Activated CD4-positive, alpha-beta T cell treated with anti-CD3 and anti-CD28 coated beads, Interleukin-2, amount 50 U/mL, for 24 hours (primary cell): ENCODE measurements at regions not wholly inside any gene's neighbourhood (a gene's known extent, or its start where the extent isn't known, plus 50 kb on each side); places are given as distances from the start of the nearest gene placed in this dataset.
"Not testable (repeated sequence)": the region's sequence is repeated elsewhere in the genome, so short reads cannot be mapped to it uniquely, and the experiment has no call there.

ENCODE experiments used
- DNase-seq, 2 donors: peaks; one replicate each; pipeline ENCODE4 v3.0.0-alpha.2; 2020; ENCODE audit warnings: low read depth in 1 of 2, low spot score in 1 of 2

GRCh38 chr16:16613212-16613611, 234.3 kb downstream of the NPIPA7 start:
- DNase-seq, result not testable (repeated sequence)

- DNase-seq, result not testable (repeated sequence)
Observed at GRCh38 chr16:16614484-16614883, 235.5 kb downstream of the NPIPA7 start.

DNA sequence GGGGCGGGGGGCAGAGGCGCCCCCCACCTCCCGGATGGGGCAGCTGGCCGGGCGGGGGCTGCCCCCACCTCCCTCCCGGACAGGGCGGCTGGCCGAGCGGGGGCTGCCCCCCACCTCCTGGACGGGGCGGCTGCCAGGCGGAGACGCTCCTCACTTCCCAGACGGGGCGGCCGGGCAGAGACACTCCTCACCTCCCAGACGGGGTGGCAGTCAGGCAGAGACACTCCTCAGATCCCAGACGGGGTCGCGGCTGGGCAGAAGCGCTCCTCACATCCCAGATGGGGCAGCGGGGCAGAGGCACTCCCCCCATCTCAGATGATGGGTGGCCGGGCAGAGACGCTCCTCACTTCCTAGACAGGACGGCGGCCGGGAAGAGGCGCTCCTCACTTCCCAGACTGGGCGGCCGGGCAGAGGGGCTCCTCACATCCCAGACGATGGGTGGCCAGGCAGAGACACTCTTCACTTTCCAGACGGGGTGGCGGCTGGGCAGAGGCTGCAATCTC, 240.1 kb downstream of the NPIPA7 start:
- DNase-seq, result not testable (repeated sequence)

- DNase-seq, result not testable (repeated sequence)
Observed at GRCh38 chr16:16624367-16624766, 245.4 kb downstream of the NPIPA7 start.

GRCh38 chr16:16625140-16625539, 246.2 kb downstream of the NPIPA7 start:
- DNase-seq, result not testable (repeated sequence)

GRCh38 chr16:16627865-16628264, 248.9 kb downstream of the NPIPA7 start:
- DNase-seq, result not testable (repeated sequence)

GRCh38 chr16:16638231-16638630, 259.3 kb downstream of the NPIPA7 start:
- DNase-seq, result not testable (repeated sequence)

GRCh38 chr16:16638714-16639113, 259.8 kb downstream of the NPIPA7 start:
- DNase-seq, result not testable (repeated sequence)

- DNase-seq, result not testable (repeated sequence)
Observed at GRCh38 chr16:16643828-16644227, 264.9 kb downstream of the NPIPA7 start.

DNA sequence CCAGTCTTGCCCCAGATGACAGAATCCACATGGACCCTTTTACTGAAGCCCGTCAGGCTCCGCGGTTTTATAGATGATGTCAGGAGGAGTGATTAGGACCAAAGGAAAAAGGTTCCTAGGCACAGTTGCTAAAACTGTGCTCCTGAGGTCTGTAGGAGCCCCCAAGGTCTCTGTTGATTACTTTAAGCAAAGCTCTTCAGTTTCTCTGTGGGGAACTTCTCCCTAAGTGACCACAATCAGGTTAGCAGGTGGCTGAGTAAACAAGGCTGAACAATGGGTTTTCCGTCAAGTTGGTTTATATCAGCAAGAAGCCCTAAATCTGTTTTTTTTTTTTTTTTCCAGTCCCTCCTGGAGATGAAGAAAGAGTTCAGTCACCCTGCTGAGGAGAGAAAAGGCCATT, 269.1 kb downstream of the NPIPA7 start:
- not testable (repeated sequence) for DNase-seq

DNA sequence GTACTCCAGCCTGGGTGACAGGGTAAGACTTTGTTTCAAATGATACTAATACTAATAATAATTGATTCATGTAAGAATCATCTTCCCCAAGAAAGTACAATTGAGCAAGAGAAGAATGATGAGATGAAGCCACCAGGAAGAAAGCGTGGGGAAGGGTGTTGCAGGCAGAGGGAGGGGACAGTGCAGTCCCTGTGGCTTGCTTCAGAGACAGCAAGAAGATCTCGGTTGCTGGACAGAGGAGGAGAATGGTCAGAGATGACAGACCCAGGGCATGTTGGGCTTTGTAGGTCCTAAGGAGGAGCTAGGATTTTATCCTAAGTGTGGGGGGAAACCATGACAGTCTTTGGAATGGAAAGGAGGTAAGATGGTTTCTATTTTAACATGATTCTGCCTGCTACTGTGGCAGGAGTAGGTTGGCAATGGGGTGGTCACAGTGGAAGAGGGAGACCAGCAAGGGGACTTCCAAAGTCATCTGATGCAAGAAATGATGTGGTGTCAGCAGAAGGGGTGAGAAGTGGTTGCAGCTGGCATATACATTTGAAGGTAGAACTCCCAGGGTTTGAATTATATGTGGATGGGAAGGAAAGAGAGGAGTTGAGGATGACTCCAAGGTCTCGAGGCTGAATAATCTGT, 293.4 kb downstream of the NPIPA7 start:
- not testable (repeated sequence) for DNase-seq

GRCh38 chr16:16674820-16675219, 295.9 kb downstream of the NPIPA7 start:
- not testable (repeated sequence) for DNase-seq

DNA sequence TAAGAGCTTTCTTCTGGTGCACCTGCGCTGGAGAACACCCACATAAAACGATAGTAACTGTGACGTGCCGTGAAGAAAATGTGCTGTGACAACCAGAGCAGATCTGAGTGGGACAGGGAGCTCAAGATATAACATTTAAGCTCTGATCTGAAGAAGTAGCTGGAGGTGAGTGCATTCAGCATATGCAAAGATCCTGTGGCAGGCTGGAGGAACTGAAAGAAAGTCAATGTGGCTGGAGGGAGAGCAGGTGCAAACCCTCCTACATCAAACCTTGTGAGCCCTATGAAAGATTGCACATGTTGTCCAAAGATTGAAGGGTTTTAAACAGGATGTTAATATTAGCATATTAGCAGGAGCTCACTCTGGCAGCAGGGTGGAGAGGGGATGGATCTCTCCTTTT, 342.9 kb downstream of the NPIPA7 start:
- not testable (repeated sequence) for DNase-seq

DNA sequence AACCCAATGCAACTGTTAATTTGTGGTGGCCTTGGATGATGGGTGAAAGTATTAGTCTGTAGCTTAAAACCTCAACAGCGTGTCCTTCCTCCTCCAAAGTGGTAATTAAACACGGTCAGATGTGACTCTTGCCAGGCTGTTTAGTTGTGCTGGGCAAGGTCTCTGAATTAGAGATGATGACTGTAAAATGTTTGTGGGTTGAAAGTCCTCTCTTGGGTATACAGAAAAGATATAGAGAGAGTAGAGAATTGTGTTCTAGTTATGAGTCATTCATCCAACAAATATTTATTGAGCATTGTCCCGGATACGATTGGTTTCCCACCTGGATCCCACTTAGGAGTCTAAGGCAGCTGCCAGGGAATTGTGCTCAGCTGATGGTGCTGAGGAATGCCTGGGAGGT, 343.7 kb downstream of the NPIPA7 start:
- not testable (repeated sequence) for DNase-seq

GRCh38 chr16:16723819-16724519, 345.0 kb downstream of the NPIPA7 start:
- DNase-seq, result not testable (repeated sequence)

DNA sequence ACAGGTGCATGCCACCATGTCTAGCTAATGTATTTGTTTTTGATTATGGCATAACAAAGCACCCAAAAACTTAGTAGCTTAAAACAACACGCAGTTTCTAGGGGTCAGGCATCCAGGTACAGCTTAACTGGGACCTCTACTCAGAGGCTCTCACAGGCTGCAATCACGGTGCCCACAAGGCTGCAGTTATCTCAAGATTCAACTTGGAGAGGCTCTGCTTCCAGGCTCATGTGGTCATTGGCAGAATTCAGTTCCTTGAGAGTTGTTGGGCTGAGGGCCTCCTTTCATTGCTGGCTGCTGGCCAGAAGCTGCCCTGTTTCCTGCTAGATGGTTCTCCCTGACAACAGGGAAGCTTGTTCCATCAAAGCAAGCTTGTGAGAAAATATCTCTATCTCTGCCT, 348.1 kb downstream of the NPIPA7 start:
- not testable (repeated sequence) for DNase-seq

GRCh38 chr16:16742573-16742972, 363.6 kb downstream of the NPIPA7 start:
- DNase-seq, result not testable (repeated sequence)

- DNase-seq, result not testable (repeated sequence)
Observed at GRCh38 chr16:16754992-16755667, 376.2 kb downstream of the NPIPA7 start.

- DNase-seq, result no peak
Observed at GRCh38 chr16:16763449-16763848, 384.5 kb downstream of the NPIPA7 start.

DNA sequence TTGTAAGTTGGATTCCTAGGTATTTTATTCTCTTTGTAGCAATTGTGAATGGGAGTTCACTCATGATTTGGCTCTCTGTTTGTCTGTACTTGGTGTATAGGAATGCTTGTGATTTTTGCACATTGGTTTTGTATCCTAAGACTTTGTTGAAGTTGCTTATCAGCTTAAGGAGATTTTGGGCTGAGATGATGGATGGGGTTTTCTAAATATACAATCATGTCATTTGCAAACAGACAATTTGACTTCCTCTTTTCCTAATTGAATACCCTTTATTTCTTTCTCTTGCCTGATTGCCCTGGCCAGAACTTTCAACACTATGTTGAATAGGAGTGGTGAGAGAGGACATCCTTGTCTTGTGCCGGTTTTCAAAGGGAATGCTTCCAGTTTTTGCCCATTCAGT, 391.8 kb downstream of the NPIPA7 start:
- not testable (repeated sequence) for DNase-seq

- no peak for DNase-seq
Observed at GRCh38 chr16:16774389-16774788, 395.4 kb downstream of the NPIPA7 start.

DNA sequence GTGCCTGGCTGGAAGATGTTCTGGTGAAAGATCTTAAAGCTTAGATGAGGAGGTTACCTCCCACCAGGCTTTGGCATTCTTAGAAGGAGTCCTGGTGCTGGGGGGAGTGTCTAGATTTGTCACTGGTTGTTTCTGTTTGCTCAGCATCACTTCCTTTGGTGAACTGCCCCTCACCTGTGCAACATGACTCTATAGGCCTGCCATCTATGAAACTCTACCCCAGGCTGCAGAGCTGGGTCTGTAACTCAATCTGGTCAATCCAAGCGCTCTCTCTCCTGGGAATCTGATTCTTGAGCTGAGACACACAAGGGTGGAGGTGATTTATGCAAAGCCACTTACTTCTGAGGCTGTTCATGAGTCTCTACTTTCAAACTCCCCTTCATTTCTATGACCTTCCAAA, 399.4 kb downstream of the NPIPA7 start:
- no peak for DNase-seq
